HepG2 (cell line): ENCODE measurements at regions not wholly inside any gene's neighbourhood (a gene's known extent, or its start where the extent isn't known, plus 50 kb on each side); places are given as distances from the start of the nearest gene placed in this dataset.

Experiments
- CBX1 ChIP-seq: IDR thresholded peaks from one replicate; pipeline ENCODE4 v1.6.1; 2016; ENCODE audit warnings: antibody characterized with exemption, low read depth
- CBX2 ChIP-seq, 2 experiments: fragments of 200-600 bp in 1 of 2; sonication (generic); formaldehyde crosslinking in 1 of 2; IDR thresholded peaks; 2 replicates each; pipeline versions ENCODE4 v1.7.0 to v1.8.1; 2018 to 2022; ENCODE audit warnings: low read depth in 2 of 2, low read length in 1 of 2, mild to moderate bottlenecking in 1 of 2, missing genetic modification reagents in 1 of 2
- MTA1 ChIP-seq: sonication (generic); formaldehyde crosslinking; IDR thresholded peaks from 2 replicates; pipeline ENCODE4 v1.4.0; 2020; ENCODE audit warnings: missing genetic modification reagents, mild to moderate bottlenecking, borderline replicate concordance
- SALL1 ChIP-seq: sonication (generic); formaldehyde crosslinking; IDR thresholded peaks from 2 replicates; pipeline ENCODE4 v1.8.0; 2022; ENCODE audit warnings: mild to moderate bottlenecking, missing genetic modification reagents
- TCF7L2 ChIP-seq: IDR thresholded peaks from 2 replicates; pipeline ENCODE4 v1.6.1; 2011; ENCODE audit warnings: mild to moderate bottlenecking, low read depth, low read length, moderate library complexity
- TOE1 ChIP-seq: sonication (generic); formaldehyde crosslinking; IDR thresholded peaks from 2 replicates; pipeline ENCODE4 v1.4.0; 2020; ENCODE audit warnings: mild to moderate bottlenecking, missing genetic modification reagents
- ZNF598 ChIP-seq: sonication (generic); formaldehyde crosslinking; IDR thresholded peaks from 2 replicates; pipeline ENCODE4 v1.5.1; 2020; ENCODE audit warnings: mild to moderate bottlenecking, missing genetic modification reagents, borderline replicate concordance
- TF ChIP-seq, protein P1 (sequence below): sonication (generic); formaldehyde crosslinking; IDR thresholded peaks from 2 replicates; pipeline ENCODE4 v1.4.0; 2020; ENCODE audit warnings: missing genetic modification reagents
- TF ChIP-seq, protein P2 (sequence below): IDR thresholded peaks from 2 replicates; pipeline ENCODE4 v1.6.1; 2018; ENCODE audit warnings: missing genetic modification reagents, mild to moderate bottlenecking, missing compliant biosample characterization
- TF ChIP-seq, protein P3 (sequence below): sonication (generic); formaldehyde crosslinking; IDR thresholded peaks from 2 replicates; pipeline ENCODE4 v1.4.0; 2020; ENCODE audit warnings: mild to moderate bottlenecking, missing genetic modification reagents

DNA sequence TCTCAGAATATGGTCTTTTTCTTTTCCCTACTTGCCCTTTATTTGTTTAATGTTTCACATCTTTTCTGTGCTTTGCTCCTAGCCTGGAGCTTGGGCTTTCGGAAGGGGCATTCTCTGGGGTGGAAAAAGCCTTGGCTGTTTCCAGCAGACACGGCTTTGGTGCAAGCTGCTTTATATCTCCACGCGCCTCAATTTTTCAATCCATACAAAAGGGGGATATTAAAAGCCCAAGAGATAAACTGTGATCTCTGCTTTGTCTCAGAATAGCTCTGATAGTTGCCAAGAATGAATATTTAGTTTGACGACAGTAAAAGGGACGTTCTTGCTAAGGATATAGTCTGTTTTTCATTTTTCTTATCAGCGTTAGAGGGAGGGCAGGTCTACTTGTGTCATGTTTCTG is 194.0 kb upstream of the KIRREL3 start:
- no peak for TF ChIP-seq CBX1
- TF ChIP-seq CBX2 (IDR thresholded peaks at IDR 0.05; ENCODE audit: low read depth, low read length), result no peak
- no peak for TF ChIP-seq CBX2 (CRISPR knock-in tag; IDR thresholded peaks at IDR 0.05; ENCODE audit: low read depth)
- TF ChIP-seq SALL1 (CRISPR knock-in tag), result no peak
- TF ChIP-seq, protein P1, sequence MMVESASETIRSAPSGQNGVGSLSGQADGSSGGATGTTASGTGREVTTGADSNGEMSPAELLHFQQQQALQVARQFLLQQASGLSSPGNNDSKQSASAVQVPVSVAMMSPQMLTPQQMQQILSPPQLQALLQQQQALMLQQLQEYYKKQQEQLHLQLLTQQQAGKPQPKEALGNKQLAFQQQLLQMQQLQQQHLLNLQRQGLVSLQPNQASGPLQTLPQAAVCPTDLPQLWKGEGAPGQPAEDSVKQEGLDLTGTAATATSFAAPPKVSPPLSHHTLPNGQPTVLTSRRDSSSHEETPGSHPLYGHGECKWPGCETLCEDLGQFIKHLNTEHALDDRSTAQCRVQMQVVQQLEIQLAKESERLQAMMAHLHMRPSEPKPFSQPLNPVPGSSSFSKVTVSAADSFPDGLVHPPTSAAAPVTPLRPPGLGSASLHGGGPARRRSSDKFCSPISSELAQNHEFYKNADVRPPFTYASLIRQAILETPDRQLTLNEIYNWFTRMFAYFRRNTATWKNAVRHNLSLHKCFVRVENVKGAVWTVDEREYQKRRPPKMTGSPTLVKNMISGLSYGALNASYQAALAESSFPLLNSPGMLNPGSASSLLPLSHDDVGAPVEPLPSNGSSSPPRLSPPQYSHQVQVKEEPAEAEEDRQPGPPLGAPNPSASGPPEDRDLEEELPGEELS, result no peak
- no peak for TF ChIP-seq TOE1
- TF ChIP-seq MTA1 (CRISPR knock-in tag), result no peak
- no peak for TF ChIP-seq TCF7L2
- TF ChIP-seq, protein P2, sequence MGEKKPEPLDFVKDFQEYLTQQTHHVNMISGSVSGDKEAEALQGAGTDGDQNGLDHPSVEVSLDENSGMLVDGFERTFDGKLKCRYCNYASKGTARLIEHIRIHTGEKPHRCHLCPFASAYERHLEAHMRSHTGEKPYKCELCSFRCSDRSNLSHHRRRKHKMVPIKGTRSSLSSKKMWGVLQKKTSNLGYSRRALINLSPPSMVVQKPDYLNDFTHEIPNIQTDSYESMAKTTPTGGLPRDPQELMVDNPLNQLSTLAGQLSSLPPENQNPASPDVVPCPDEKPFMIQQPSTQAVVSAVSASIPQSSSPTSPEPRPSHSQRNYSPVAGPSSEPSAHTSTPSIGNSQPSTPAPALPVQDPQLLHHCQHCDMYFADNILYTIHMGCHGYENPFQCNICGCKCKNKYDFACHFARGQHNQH (CRISPR knock-in tag), result no peak
- TF ChIP-seq ZNF598, result no peak
- TF ChIP-seq, protein P3, sequence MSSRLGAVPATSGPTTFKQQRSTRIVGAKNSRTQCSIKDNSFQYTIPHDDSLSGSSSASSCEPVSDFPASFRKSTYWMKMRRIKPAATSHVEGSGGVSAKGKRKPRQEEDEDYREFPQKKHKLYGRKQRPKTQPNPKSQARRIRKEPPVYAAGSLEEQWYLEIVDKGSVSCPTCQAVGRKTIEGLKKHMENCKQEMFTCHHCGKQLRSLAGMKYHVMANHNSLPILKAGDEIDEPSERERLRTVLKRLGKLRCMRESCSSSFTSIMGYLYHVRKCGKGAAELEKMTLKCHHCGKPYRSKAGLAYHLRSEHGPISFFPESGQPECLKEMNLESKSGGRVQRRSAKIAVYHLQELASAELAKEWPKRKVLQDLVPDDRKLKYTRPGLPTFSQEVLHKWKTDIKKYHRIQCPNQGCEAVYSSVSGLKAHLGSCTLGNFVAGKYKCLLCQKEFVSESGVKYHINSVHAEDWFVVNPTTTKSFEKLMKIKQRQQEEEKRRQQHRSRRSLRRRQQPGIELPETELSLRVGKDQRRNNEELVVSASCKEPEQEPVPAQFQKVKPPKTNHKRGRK (CRISPR knock-in tag), result no peak
